AG04449 (cell line): ENCODE measurements at regions not wholly inside any gene's neighbourhood (a gene's known extent, or its start where the extent isn't known, plus 50 kb on each side); places are given as distances from the start of the nearest gene placed in this dataset.

ENCODE experiments used
- CTCF ChIA-PET: fragments of 350-600 bp; formaldehyde crosslinking; extraction: SDS; loops from one replicate; lab custom pipeline; 2021; ENCODE audit warnings: antibody characterized with exemption; lab: Yijun Ruan, JAX
- POLR2A ChIA-PET: fragments of 400-600, 350-600 bp; formaldehyde crosslinking; extraction: SDS; loops from one replicate; lab custom pipeline; 2020; ENCODE audit warnings: antibody characterized with exemption, inconsistent platforms; lab: Yijun Ruan, JAX
- DNase-seq: peaks from one replicate; pipeline ENCODE4 v3.0.0-alpha.2; 2010; ENCODE audit warnings: low read depth, low spot score
- H3K4me3 ChIP-seq: 2 replicates; pipeline ENCODE4 v1.5.1; 2011; ENCODE audit warnings: low read depth, mild to moderate bottlenecking, control low read depth, low read length
- CTCF ChIP-seq: IDR thresholded peaks from one replicate; pipeline ENCODE4 v1.5.1; 2011; ENCODE audit warnings: mild to moderate bottlenecking, moderate library complexity, low read length, control low read depth, inconsistent platforms; ENCODE audit not compliant: insufficient read depth; ENCODE audit errors: missing control alignments

- TF ChIP-seq CTCF: no peak
- H3K4me3 ChIP-seq: no peak overlapping the region
- ChIA-PET POLR2A (no interaction called here), CTCF (interaction anchor here (1.3 kb wide), 1 partner anchor 8 kb away, joined by 3 read pairs; no protein-coding TSS in a partner anchor)
- DNase-seq: no peak
Measured at GRCh38 chr9:109624896-109625295, 126.8 kb upstream of the PTPN3 start.

- CTCF ChIA-PET: no interaction called here
- no peak for DNase-seq
- POLR2A ChIA-PET: no interaction called here
- no peak for TF ChIP-seq CTCF
- H3K4me3 ChIP-seq: no peak overlapping the region
Measured at GRCh38 chr9:109627042-109627441, 128.9 kb upstream of the PTPN3 start.

- no peak overlapping the region for H3K4me3 ChIP-seq
- no peak for TF ChIP-seq CTCF
- CTCF ChIA-PET: no interaction called here
- POLR2A ChIA-PET: no interaction called here
- no peak for DNase-seq
Measured at GRCh38 chr9:109629615-109630014, 131.5 kb upstream of the PTPN3 start.

GRCh38 chr9:109632817-109633216 lies 134.7 kb upstream of the PTPN3 start:
- CTCF ChIA-PET: no interaction called here
- no peak overlapping the region for H3K4me3 ChIP-seq
- no peak for DNase-seq
- POLR2A ChIA-PET: no interaction called here
- TF ChIP-seq CTCF: no peak

GRCh38 chr9:109639674-109640579 lies 140.1 kb upstream of the PALM2AKAP2 start:
- DNase-seq: no peak
- no peak for TF ChIP-seq CTCF
- H3K4me3 ChIP-seq: peak overlapping the region; percentile 44
- ChIA-PET CTCF (no interaction called here), POLR2A (no interaction called here)

- CTCF ChIA-PET: no interaction called here
- peak overlapping the region; percentile 44 for H3K4me3 ChIP-seq
- POLR2A ChIA-PET: no interaction called here
- TF ChIP-seq CTCF: no peak
- no peak for DNase-seq
Measured at GRCh38 chr9:109640580-109641371, 139.2 kb upstream of the PALM2AKAP2 start.
